GM10266 (cell line): ENCODE measurements at regions not wholly inside any gene's neighbourhood (a gene's known extent, or its start where the extent isn't known, plus 50 kb on each side); places are given as distances from the start of the nearest gene placed in this dataset.

Source experiments
- DNase-seq: peaks from one replicate; pipeline ENCODE4 v3.0.0; 2012; ENCODE audit errors: extremely low spot score
- CTCF ChIP-seq: IDR thresholded peaks from 2 replicates; pipeline ENCODE4 v1.5.1; 2012; ENCODE audit warnings: mild to moderate bottlenecking, low read depth; ENCODE audit not compliant: control insufficient read depth, insufficient read depth; ENCODE audit errors: missing control alignments

- no peak for DNase-seq
- TF ChIP-seq CTCF = no peak
These were observed 380.2 kb upstream of the NDST3 start for GRCh38 chr4:117654079-117654478.

GRCh38 chr4:117660668-117661067 lies 373.6 kb upstream of the NDST3 start:
- TF ChIP-seq CTCF = no peak
- DNase-seq = no peak

- DNase-seq = no peak
- TF ChIP-seq CTCF = no peak
These were observed 372.9 kb upstream of the NDST3 start for GRCh38 chr4:117661091-117662072.

- TF ChIP-seq CTCF = no peak
- DNase-seq = no peak
These were observed 369.4 kb upstream of the NDST3 start for GRCh38 chr4:117664706-117665444.

- TF ChIP-seq CTCF = no peak
- DNase-seq = no peak
These were observed 358.1 kb upstream of the NDST3 start for GRCh38 chr4:117676153-117676552.

GRCh38 chr4:117678861-117679260 lies 355.4 kb upstream of the NDST3 start:
- no peak for DNase-seq
- no peak for TF ChIP-seq CTCF
